BLaER1 treated with 17β-estradiol and CSF1 and Interleukin-3, amounts not matched to agents 10 nM and 100 nM (cell line): ENCODE measurements at regions not wholly inside any gene's neighbourhood (a gene's known extent, or its start where the extent isn't known, plus 50 kb on each side); places are given as distances from the start of the nearest gene placed in this dataset.
"Not testable (repeated sequence)": the region's sequence is repeated elsewhere in the genome, so short reads cannot be mapped to it uniquely, and the experiment has no call there.

Source experiments
- H3K27ac ChIP-seq, 11 experiments: shearing (Covaris generic); formaldehyde crosslinking; 2 replicates each; pipeline ENCODE4 v1.8.1; 2022
- H3K27me3 ChIP-seq, 11 experiments: shearing (Covaris generic); formaldehyde crosslinking; 2 replicates each; pipeline ENCODE4 v1.8.1; 2022
- H3K36me3 ChIP-seq, 11 experiments: shearing (Covaris generic); formaldehyde crosslinking; 2 replicates each; pipeline ENCODE4 v1.8.1; 2022
- H3K4me1 ChIP-seq, 10 experiments: shearing (Covaris generic); formaldehyde crosslinking; 2 replicates each; pipeline ENCODE4 v1.8.1; 2022
- H3K4me2 ChIP-seq, 11 experiments: shearing (Covaris generic); formaldehyde crosslinking; 2 replicates each; pipeline ENCODE4 v1.8.1; 2022
- H3K4me3 ChIP-seq, 10 experiments: shearing (Covaris generic); formaldehyde crosslinking; 2 replicates each; pipeline ENCODE4 v1.8.1; 2022
- H3K9ac ChIP-seq, 11 experiments: shearing (Covaris generic); formaldehyde crosslinking; 2 replicates each; pipeline ENCODE4 v1.8.1; 2022
- H3K9me3 ChIP-seq, 11 experiments: shearing (Covaris generic); formaldehyde crosslinking; replicated peaks in 1 of 11; 2 replicates each; pipeline ENCODE4 v1.8.1; 2022
- H4K20me1 ChIP-seq, 11 experiments: shearing (Covaris generic); formaldehyde crosslinking; 2 replicates each; pipeline ENCODE4 v1.8.1; 2022
- Cebpa-rat ChIP-seq, 11 experiments: shearing (Covaris generic); IDR thresholded peaks; 2 replicates each; pipeline ENCODE4 v1.8.1; 2022

- H3K27me3 ChIP-seq = no peaks in the 10 kb centered on the region
- H3K36me3 ChIP-seq = no peaks in the 10 kb centered on the region
- H3K27ac ChIP-seq = no peak overlapping the region
- H3K4me3 ChIP-seq = no peak overlapping the region
- no peak for TF ChIP-seq Cebpa-rat (IDR thresholded peaks at IDR 0.05)
- peaks cover 0 to 12% (median 0%) of the 10 kb centered on the region in 11 experiments; a peak in 6 of 22 replicates for H3K9me3 ChIP-seq
- peak overlapping the region in 2 of 11 experiments; percentile 5 to 22; a peak in 1 of 22 replicates for H3K4me2 ChIP-seq
- H3K9ac ChIP-seq = no peak overlapping the region
- H3K4me1 ChIP-seq = peaks cover 0 to 7% (median 0%) of the 10 kb centered on the region in 10 experiments; a peak in 1 of 20 replicates
- H4K20me1 ChIP-seq = no peaks in the 10 kb centered on the region
Observed at GRCh38 chr21:35818597-35818996, 241.7 kb downstream of the SETD4 start.

GRCh38 chr21:35814858-35815619, 245.3 kb downstream of the SETD4 start:
- H3K27ac ChIP-seq = no peak overlapping the region
- no peaks in the 10 kb centered on the region for H4K20me1 ChIP-seq
- no peak overlapping the region for H3K4me2 ChIP-seq

GRCh38 chr21:35812679-35813078, 247.6 kb downstream of the SETD4 start:
- H3K4me2 ChIP-seq = no peak overlapping the region
- no peaks in the 10 kb centered on the region for H3K36me3 ChIP-seq
- no peak overlapping the region for H3K4me3 ChIP-seq
- H3K9me3 ChIP-seq = peaks cover under 1 to 34% (median 15%) of the 10 kb centered on the region in 11 experiments; a peak in 17 of 22 replicates
- H3K9ac ChIP-seq = no peak overlapping the region
- H4K20me1 ChIP-seq = no peaks in the 10 kb centered on the region
- no peak for TF ChIP-seq Cebpa-rat (IDR thresholded peaks at IDR 0.05)
- H3K27ac ChIP-seq = no peak overlapping the region
- H3K4me1 ChIP-seq = 0 out of 20 replicates have a peak, but pooled peaks cover 0 to 7% (median 0%) of the 10 kb centered on the region in 10 experiments
- H3K27me3 ChIP-seq = no peaks in the 10 kb centered on the region

More at GRCh38 chr21:35814858-35815619, 245.3 kb downstream of the SETD4 start:
- no peaks in the 10 kb centered on the region for H3K27me3 ChIP-seq
- no peak overlapping the region for H3K4me3 ChIP-seq
- H3K9ac ChIP-seq = no peak overlapping the region
- no peaks in the 10 kb centered on the region for H3K36me3 ChIP-seq
- H3K4me1 ChIP-seq = peaks cover 0 to 7% (median 0%) of the 10 kb centered on the region in 10 experiments; a peak in 1 of 20 replicates
- peaks cover 0 to 13% (median 4%) of the 10 kb centered on the region in 11 experiments; a peak in 6 of 22 replicates for H3K9me3 ChIP-seq
- TF ChIP-seq Cebpa-rat (IDR thresholded peaks at IDR 0.05) = no peak

GRCh38 chr21:35811191-35811806, 249.0 kb downstream of the SETD4 start:
- Histone ChIP-seq H3K4me1 (0 out of 20 replicates have a peak, but pooled peaks cover 0 to 7% (median 0%) of the 10 kb centered on the region in 10 experiments), H3K4me2 (no peak overlapping the region), H3K27me3 (no peaks in the 10 kb centered on the region), H3K4me3 (no peak overlapping the region), H3K36me3 (no peaks in the 10 kb centered on the region), H3K27ac (no peak overlapping the region), H3K9ac (no peak overlapping the region), H3K9me3 (peaks cover 14 to 48% (median 27%) of the 10 kb centered on the region in 11 experiments), H4K20me1 (no peaks in the 10 kb centered on the region)
- no peak for TF ChIP-seq Cebpa-rat (IDR thresholded peaks at IDR 0.05)

- no peak overlapping the region for H3K27ac ChIP-seq
- peak in 5 of 11 experiments; percentile 11 to 72 (median 47); a peak in 7 of 22 replicates for TF ChIP-seq Cebpa-rat (IDR thresholded peaks at IDR 0.05)
Observed at GRCh38 chr21:35810431-35810970, 249.8 kb downstream of the SETD4 start.

GRCh38 chr21:35801391-35801790, 258.9 kb downstream of the SETD4 start:
- Histone ChIP-seq H3K36me3 (peaks cover 0 to 5% (median 0%) of the 10 kb centered on the region in 11 experiments; a peak in 3 of 22 replicates), H3K9me3 (peaks cover 66 to 81% (median 76%) of the 10 kb centered on the region in 11 experiments), H3K27me3 (no peaks in the 10 kb centered on the region), H3K4me3 (peak overlapping the region in 2 of 10 experiments; percentile 1 to 27; a peak in 2 of 20 replicates), H3K9ac (no peak overlapping the region), H3K27ac (peak overlapping the region in 2 of 11 experiments; percentile 14 to 16; a peak in 1 of 22 replicates), H3K4me1 (peaks cover 0 to 8% (median 7%) of the 10 kb centered on the region in 10 experiments; a peak in 9 of 20 replicates), H4K20me1 (no peaks in the 10 kb centered on the region), H3K4me2 (peak overlapping the region in 7 of 11 experiments; percentile 20 to 54 (median 28); a peak in 11 of 22 replicates)
- no peak for TF ChIP-seq Cebpa-rat (IDR thresholded peaks at IDR 0.05)

More at GRCh38 chr21:35810431-35810970, 249.8 kb downstream of the SETD4 start:
- H3K9me3 ChIP-seq = peaks cover 22 to 56% (median 35%) of the 10 kb centered on the region in 11 experiments
- 0 out of 20 replicates have a peak, but pooled peaks cover 0 to 7% (median 0%) of the 10 kb centered on the region in 10 experiments for H3K4me1 ChIP-seq
- H3K4me3 ChIP-seq = no peak overlapping the region
- H3K27me3 ChIP-seq = no peaks in the 10 kb centered on the region
- H3K36me3 ChIP-seq = no peaks in the 10 kb centered on the region
- H3K9ac ChIP-seq = no peak overlapping the region
- no peak overlapping the region for H3K4me2 ChIP-seq
- H4K20me1 ChIP-seq = no peaks in the 10 kb centered on the region

GRCh38 chr21:35800796-35801385, 259.4 kb downstream of the SETD4 start:
- Histone ChIP-seq H3K4me2 (peak overlapping the region in 7 of 11 experiments; percentile 20 to 54 (median 28); a peak in 11 of 22 replicates), H3K9me3 (peaks cover 61 to 80% (median 71%) of the 10 kb centered on the region in 11 experiments), H3K27ac (peak overlapping the region in 2 of 11 experiments; percentile 14 to 16; a peak in 1 of 22 replicates), H3K4me3 (peak overlapping the region in 3 of 10 experiments; percentile 1 to 27 (median 4); a peak in 3 of 20 replicates)
- H4K20me1 ChIP-seq, H3K36me3 ChIP-seq, H3K9ac ChIP-seq, H3K4me1 ChIP-seq, H3K27me3 ChIP-seq: not testable (repeated sequence)

- Histone ChIP-seq H3K4me2 (0 out of 22 replicates have a peak overlapping the region, but pooled peaks of 1 of the 11 experiments have one; percentile 15), H3K27me3 (no peaks in the 10 kb centered on the region), H3K36me3 (peaks cover 0 to 5% (median 0%) of the 10 kb centered on the region in 11 experiments; a peak in 3 of 22 replicates), H3K4me1 (peaks cover 11 to 33% (median 29%) of the 10 kb centered on the region in 10 experiments), H3K4me3 (no peak overlapping the region), H3K27ac (no peak overlapping the region; a peak in 1 of 22 replicates), H4K20me1 (no peaks in the 10 kb centered on the region), H3K9ac (no peak overlapping the region), H3K9me3 (peaks cover 29 to 54% (median 40%) of the 10 kb centered on the region in 11 experiments)
- no peak for TF ChIP-seq Cebpa-rat (IDR thresholded peaks at IDR 0.05)
Observed at GRCh38 chr21:35796844-35797243, 263.5 kb downstream of the SETD4 start.

GRCh38 chr21:35794527-35794926, 265.8 kb downstream of the SETD4 start:
- not testable (repeated sequence) for H3K4me2 ChIP-seq, H4K20me1 ChIP-seq, H3K9ac ChIP-seq, H3K27me3 ChIP-seq, H3K4me3 ChIP-seq, H3K36me3 ChIP-seq
- H3K4me1 ChIP-seq = peaks cover 12 to 35% (median 29%) of the 10 kb centered on the region in 10 experiments
- H3K9me3 ChIP-seq = peaks cover 16 to 48% (median 31%) of the 10 kb centered on the region in 11 experiments
- H3K27ac ChIP-seq = peak overlapping the region in 4 of 11 experiments; percentile 83 to 94 (median 90); a peak in 7 of 22 replicates
